ENCODE measurements at regions not wholly inside any gene's neighbourhood (a gene's known extent, or its start where the extent isn't known, plus 50 kb on each side); places are given as distances from the start of the nearest gene placed in this dataset.

GRCh38 chr9:96137671-96138429, 164.1 kb downstream of the HSD17B3 start:
- Histone ChIP-seq H3K9me3 (replicated peaks; ENCODE audit: control insufficient read depth, insufficient read depth, low read depth, low read length) (no peaks in the 10 kb centered on the region), H3K4me3 (no peak overlapping the region), H3K27ac (ENCODE audit: extremely low read depth, low read depth, low read length) (no peak overlapping the region), H4K20me1 (replicated peaks; ENCODE audit: control insufficient read depth, insufficient read depth, low read length) (no peaks in the 10 kb centered on the region; the same call in 1 of the 2 replicates), H3K4me2 (ENCODE audit: insufficient read depth, low read length) (no peak overlapping the region), H2AFZ (ENCODE audit: low read depth, low read length) (no peak overlapping the region), H3K79me2 (ENCODE audit: control insufficient read depth, insufficient read depth, low read length) (no peaks in the 10 kb centered on the region), H3K9me1 (ENCODE audit: control insufficient read depth, insufficient read depth, low read length) (no peaks in the 10 kb centered on the region), H3K27me3 (ENCODE audit: control insufficient read depth in 2 of 2, insufficient read depth in 2 of 2, low read length in 2 of 2) (peaks cover 23 to 60% of the 10 kb centered on the region in 2 experiments; a peak in 4 of 5 replicates), H3K9ac (ENCODE audit: insufficient read depth in 1 of 2, low read depth in 2 of 2, low read length in 2 of 2) (no peak overlapping the region), H3K36me3 (ENCODE audit: control insufficient read depth, insufficient read depth, low read length) (no peaks in the 10 kb centered on the region), H3K4me1 (replicated peaks in 1 of 2; ENCODE audit: control insufficient read depth in 2 of 2, insufficient read depth in 2 of 2, low read length in 2 of 2) (peaks cover 0 to 4% of the 10 kb centered on the region in 2 experiments; a peak in 2 of 5 replicates)
- intact Hi-C loops (cut with micrococcal nuclease) (no loop called here), in situ Hi-C loops (cut with MboI) (no loop called here)
- no TSS peak for BruUV-seq (replicated peaks)
- POLR2A ChIA-PET = interaction anchor here (0.6 to 1.2 kb wide), 6 partner anchors 9 to 1433 kb away, joined by 3 to 5 read pairs (median 3); no protein-coding TSS in a partner anchor
- 0% methylated on average over 6 of the region's 6 CpGs for WGBS (ENCODE audit: insufficient coverage, low coverage, missing lambda C conversion rate)
- CTCF ChIA-PET (ENCODE audit: low intra/inter-chr PET ratio) = interaction anchor here (0.6 kb wide), 1 partner anchor 765 kb away, joined by 3 read pairs; no protein-coding TSS in a partner anchor
- no peak for ATAC-seq
- no peak for DNase-seq (ENCODE audit: extremely low read depth in 1 of 4, low spot score in 3 of 4)
- FAIRE-seq = no peak
- TF ChIP-seq CHD7 (IDR thresholded peaks at IDR 0.05; ENCODE audit: low read depth, low read length) = no peak
- TF ChIP-seq PKNOX1 (IDR thresholded peaks at IDR 0.05) = no peak
- TF ChIP-seq TEAD4 (IDR thresholded peaks at IDR 0.05; ENCODE audit: low read length) = no peak
- TF ChIP-seq TEAD4 (CRISPR knock-in tag; IDR thresholded peaks at IDR 0.05; ENCODE audit: borderline replicate concordance) = no peak
- TF ChIP-seq RAD21 (CRISPR knock-in tag; conservative IDR thresholded peaks at IDR 0.05 in 1 of 2, IDR thresholded peaks at IDR 0.05 in 1 of 2) = no peak
- TF ChIP-seq SPI1 (IDR thresholded peaks at IDR 0.05; ENCODE audit: borderline replicate concordance, low read depth, low read length) = no peak
- TF ChIP-seq ESRRB (CRISPR knock-in tag; IDR thresholded peaks at IDR 0.05; ENCODE audit: borderline replicate concordance) = no peak
- TF ChIP-seq ARNT (IDR thresholded peaks at IDR 0.05) = no peak
- no peak for TF ChIP-seq ZNF224 (CRISPR knock-in tag; IDR thresholded peaks at IDR 0.05)
